ENCODE measurements at regions not wholly inside any gene's neighbourhood (a gene's known extent, or its start where the extent isn't known, plus 50 kb on each side); places are given as distances from the start of the nearest gene placed in this dataset.
"Not testable (repeated sequence)": the region's sequence is repeated elsewhere in the genome, so short reads cannot be mapped to it uniquely, and the experiment has no call there.

DNA sequence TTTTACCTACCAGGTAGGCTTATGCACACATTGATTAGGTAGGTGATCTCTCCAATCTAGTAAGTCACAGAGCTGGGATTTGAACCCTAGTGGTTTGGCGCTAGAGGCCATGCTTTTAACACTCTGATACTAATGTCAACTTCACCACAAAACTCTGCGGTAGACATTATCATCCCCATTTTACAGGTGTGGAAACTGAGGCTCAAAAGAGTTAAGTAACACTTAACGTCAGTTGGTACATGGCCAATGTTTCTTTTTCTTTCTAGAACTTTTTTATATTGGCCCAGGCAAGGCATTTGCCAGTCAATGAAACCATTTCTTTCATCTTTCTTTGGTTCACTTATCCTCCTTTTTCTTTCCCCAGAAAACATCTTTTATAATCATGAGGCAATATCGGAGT is 95.9 kb upstream of the KIF26B start:
- 96 to 98% methylated on average over 4 of the region's 4 CpGs for WGBS, 2 donors
- Histone ChIP-seq H3K27ac (ENCODE audit: low read depth in 1 of 2, low read length in 1 of 2) (no peak overlapping the region), H3K9ac (ENCODE audit: insufficient read depth in 1 of 2, low read length in 2 of 2) (no peak overlapping the region), H3K27me3 (ENCODE audit: control insufficient read depth in 3 of 3, insufficient read depth in 3 of 3, low read length in 2 of 3) (no peaks in the 10 kb centered on the region), H3K4me3 (no peak overlapping the region), H3K9me3 (ENCODE audit: control insufficient read depth in 4 of 4, insufficient read depth in 3 of 4, low read length in 3 of 4) (peaks cover 0 to 5% (median 0%) of the 10 kb centered on the region in 4 donors), H3K4me1 (ENCODE audit: control insufficient read depth in 5 of 5, insufficient read depth in 5 of 5, low read length in 5 of 5) (peaks cover 0 to 15% (median 5%) of the 10 kb centered on the region in 5 donors), H3K36me3 (ENCODE audit: control insufficient read depth in 4 of 4, insufficient read depth in 4 of 4, low read length in 4 of 4) (peaks cover 0 to 6% (median 0%) of the 10 kb centered on the region in 4 donors)
- TF ChIP-seq, protein P1, sequence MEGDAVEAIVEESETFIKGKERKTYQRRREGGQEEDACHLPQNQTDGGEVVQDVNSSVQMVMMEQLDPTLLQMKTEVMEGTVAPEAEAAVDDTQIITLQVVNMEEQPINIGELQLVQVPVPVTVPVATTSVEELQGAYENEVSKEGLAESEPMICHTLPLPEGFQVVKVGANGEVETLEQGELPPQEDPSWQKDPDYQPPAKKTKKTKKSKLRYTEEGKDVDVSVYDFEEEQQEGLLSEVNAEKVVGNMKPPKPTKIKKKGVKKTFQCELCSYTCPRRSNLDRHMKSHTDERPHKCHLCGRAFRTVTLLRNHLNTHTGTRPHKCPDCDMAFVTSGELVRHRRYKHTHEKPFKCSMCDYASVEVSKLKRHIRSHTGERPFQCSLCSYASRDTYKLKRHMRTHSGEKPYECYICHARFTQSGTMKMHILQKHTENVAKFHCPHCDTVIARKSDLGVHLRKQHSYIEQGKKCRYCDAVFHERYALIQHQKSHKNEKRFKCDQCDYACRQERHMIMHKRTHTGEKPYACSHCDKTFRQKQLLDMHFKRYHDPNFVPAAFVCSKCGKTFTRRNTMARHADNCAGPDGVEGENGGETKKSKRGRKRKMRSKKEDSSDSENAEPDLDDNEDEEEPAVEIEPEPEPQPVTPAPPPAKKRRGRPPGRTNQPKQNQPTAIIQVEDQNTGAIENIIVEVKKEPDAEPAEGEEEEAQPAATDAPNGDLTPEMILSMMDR (IDR thresholded peaks at IDR 0.05; ENCODE audit: control extremely low read depth, extremely low read depth), result no peak
- DNase-seq (no peak), ATAC-seq (ENCODE audit: insufficient read depth, low FRiP score) (no peak)

DNA sequence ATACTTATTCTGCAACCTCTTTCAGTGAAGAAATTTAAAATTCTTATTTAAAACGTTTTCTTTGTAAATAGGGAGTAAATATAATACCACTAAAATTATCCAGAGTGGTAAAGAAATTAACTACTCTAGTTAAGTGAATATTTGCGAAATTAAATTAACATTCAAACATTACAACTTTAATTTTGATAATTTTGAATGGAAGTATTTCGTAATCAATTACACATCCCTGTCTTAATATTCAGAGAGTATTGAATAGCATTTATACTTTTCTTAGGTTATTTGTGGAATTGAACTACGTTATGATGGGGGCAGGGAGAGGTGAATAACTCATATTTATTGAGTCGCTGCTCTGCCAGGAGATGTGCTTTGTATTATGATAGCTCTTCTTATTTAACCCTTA is 96.3 kb upstream of the KIF26B start:
- Histone ChIP-seq H3K9me3 (ENCODE audit: control insufficient read depth in 4 of 4, insufficient read depth in 3 of 4, low read length in 3 of 4) (peaks cover 0 to 5% (median 0%) of the 10 kb centered on the region in 4 donors), H3K27me3 (ENCODE audit: control insufficient read depth in 3 of 3, insufficient read depth in 3 of 3, low read length in 2 of 3) (no peaks in the 10 kb centered on the region), H3K9ac (ENCODE audit: insufficient read depth in 1 of 2, low read length in 2 of 2) (no peak overlapping the region), H3K4me1 (ENCODE audit: control insufficient read depth in 5 of 5, insufficient read depth in 5 of 5, low read length in 5 of 5) (peaks cover 2 to 15% (median 5%) of the 10 kb centered on the region in 5 donors), H3K27ac (ENCODE audit: low read depth in 1 of 2, low read length in 1 of 2) (no peak overlapping the region), H3K4me3 (no peak overlapping the region), H3K36me3 (ENCODE audit: control insufficient read depth in 4 of 4, insufficient read depth in 4 of 4, low read length in 4 of 4) (peaks cover 0 to 6% (median 0%) of the 10 kb centered on the region in 4 donors)
- TF ChIP-seq, protein P1 (IDR thresholded peaks at IDR 0.05; ENCODE audit: control extremely low read depth, extremely low read depth), result no peak
- no peak for ATAC-seq (ENCODE audit: insufficient read depth, low FRiP score)
- no peak for DNase-seq
- 91 to 94% methylated on average over 5 of the region's 5 CpGs for WGBS, 2 donors

DNA sequence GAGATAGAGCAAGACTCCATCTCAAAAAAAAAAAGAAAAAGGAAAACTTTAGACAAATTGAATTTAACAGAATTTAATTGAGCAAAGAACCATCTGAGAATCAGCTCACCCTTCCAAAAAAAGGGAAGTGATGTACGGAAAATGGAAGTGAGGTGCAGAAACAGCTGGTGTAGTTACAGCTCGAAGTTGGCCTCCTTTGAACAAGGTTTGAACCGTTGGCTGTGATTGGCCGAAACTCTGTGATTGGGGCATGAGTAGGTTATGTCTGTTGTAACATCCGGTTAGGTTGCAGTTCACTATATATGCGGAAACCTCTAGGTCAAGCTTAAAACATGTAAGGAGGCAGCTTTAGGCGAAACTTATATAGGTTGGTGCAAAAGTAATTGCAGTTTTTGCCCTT is 97.9 kb upstream of the KIF26B start:
- TF ChIP-seq, protein P1 (IDR thresholded peaks at IDR 0.05; ENCODE audit: control extremely low read depth, extremely low read depth), result no peak
- ATAC-seq (ENCODE audit: insufficient read depth, low FRiP score) (no peak), DNase-seq (no peak)
- H3K27me3 ChIP-seq (ENCODE audit: control insufficient read depth in 3 of 3, insufficient read depth in 3 of 3, low read length in 2 of 3), result no peaks in the 10 kb centered on the region
- WGBS, 2 donors, result 36 to 76% methylated on average over 7 of the region's 7 CpGs
- H3K9me3 ChIP-seq (ENCODE audit: control insufficient read depth in 4 of 4, insufficient read depth in 3 of 4, low read length in 3 of 4), result peaks cover 0 to 3% (median 0%) of the 10 kb centered on the region in 4 donors
- H3K4me1 ChIP-seq (ENCODE audit: control insufficient read depth in 5 of 5, insufficient read depth in 5 of 5, low read length in 5 of 5), result peaks cover 5 to 21% (median 7%) of the 10 kb centered on the region in 5 donors
- H3K36me3 ChIP-seq (ENCODE audit: control insufficient read depth in 4 of 4, insufficient read depth in 4 of 4, low read length in 4 of 4), result peaks cover 0 to 6% (median 0%) of the 10 kb centered on the region in 4 donors
- no peak overlapping the region for H3K27ac ChIP-seq (ENCODE audit: low read depth in 1 of 2, low read length in 1 of 2)
- no peak overlapping the region for H3K4me3 ChIP-seq
- H3K9ac ChIP-seq (ENCODE audit: insufficient read depth in 1 of 2, low read length in 2 of 2), result no peak overlapping the region

DNA sequence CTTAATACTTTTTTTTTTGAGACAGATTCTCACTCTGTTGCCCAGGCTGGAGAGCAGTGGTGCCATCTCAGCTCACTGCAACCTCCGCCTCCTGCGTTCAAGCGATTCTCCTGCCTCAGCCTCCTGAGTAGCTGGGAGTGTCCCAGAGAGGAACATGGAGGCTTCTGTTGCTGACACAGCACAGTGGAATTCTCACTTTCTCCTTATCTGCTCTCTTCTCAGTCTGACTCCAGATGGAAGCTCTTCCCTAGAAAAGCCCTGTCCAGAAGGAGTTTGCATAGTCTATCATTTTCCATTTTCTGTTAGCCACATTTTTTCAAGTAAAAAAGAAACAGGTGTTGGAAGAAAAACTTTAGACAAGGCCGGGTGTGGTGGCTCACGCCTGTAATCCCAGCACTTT is 98.5 kb upstream of the KIF26B start:
- ATAC-seq (ENCODE audit: insufficient read depth, low FRiP score); H3K9ac ChIP-seq (ENCODE audit: insufficient read depth in 1 of 2, low read length in 2 of 2); H3K27me3 ChIP-seq (ENCODE audit: control insufficient read depth in 3 of 3, insufficient read depth in 3 of 3, low read length in 2 of 3); DNase-seq; H3K36me3 ChIP-seq (ENCODE audit: control insufficient read depth in 4 of 4, insufficient read depth in 4 of 4, low read length in 4 of 4); H3K4me3 ChIP-seq; H3K27ac ChIP-seq (ENCODE audit: low read depth in 1 of 2, low read length in 1 of 2); H3K9me3 ChIP-seq (ENCODE audit: control insufficient read depth in 4 of 4, insufficient read depth in 3 of 4, low read length in 3 of 4): not testable (repeated sequence)
- peaks cover 5 to 27% (median 8%) of the 10 kb centered on the region in 5 donors for H3K4me1 ChIP-seq (ENCODE audit: control insufficient read depth in 5 of 5, insufficient read depth in 5 of 5, low read length in 5 of 5)
- WGBS, 2 donors, result 97 to 98% methylated on average over 5 of the region's 5 CpGs

All from lung (tissue), 11 donors.